ENCODE measurements at regions not wholly inside any gene's neighbourhood (a gene's known extent, or its start where the extent isn't known, plus 50 kb on each side); places are given as distances from the start of the nearest gene placed in this dataset.

DNA sequence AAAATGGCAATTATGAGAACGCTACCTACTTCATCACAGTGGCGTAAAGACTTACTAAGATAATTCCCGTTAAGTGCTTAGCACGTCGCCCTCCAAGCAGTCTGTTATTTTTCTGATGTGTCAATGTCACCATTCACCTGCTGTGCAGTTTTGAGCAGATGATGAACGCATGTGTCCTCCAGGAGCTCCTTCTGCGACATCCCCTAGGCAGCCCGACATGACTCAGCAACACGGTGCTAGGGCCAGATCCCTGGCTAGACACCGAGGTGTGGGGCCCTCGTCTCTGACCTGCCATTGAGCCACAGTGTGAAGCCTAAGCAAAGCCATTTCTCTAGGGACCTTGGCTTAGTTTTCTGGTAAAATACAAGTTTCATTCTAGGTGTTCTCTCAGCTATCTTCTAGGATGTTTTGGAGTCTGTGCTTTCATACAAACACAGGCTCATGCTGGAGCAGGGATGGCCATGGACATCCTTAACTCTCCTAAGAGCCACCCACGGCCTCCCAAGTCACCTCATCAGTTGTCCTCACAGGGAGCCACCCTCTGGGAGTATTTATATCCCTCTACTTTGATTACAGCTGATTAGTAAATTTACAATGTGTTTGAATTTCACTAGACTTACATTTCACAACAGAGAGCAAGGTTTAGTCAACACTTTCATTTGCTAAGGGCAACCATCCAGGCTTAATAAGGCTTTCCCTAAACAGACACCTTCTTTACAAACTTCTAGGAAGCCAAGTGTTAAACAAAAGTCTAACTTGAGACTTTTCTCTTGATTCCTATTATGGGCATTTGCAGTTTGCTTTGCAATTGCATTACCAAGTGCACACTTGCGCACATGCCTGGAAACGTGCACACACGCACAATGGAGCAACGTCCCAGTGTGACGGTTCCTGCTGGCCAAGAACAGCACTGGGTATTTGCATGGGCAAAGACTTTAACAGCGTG lies 376.8 kb upstream of the ID2 start:
- DNase-seq (ENCODE audit: low read depth, low spot score), result no peak

GRCh38 chr2:8306530-8307351 lies 375.1 kb upstream of the ID2 start:
- DNase-seq (ENCODE audit: low read depth, low spot score), result no peak

GRCh38 chr2:8307606-8308180 lies 374.2 kb upstream of the ID2 start:
- DNase-seq (ENCODE audit: low read depth, low spot score), result no peak

- no peak for DNase-seq (ENCODE audit: low read depth, low spot score)
Measured at GRCh38 chr2:8309131-8309530, 372.7 kb upstream of the ID2 start.

GRCh38 chr2:8310557-8311455 lies 371.1 kb upstream of the ID2 start:
- DNase-seq (ENCODE audit: low read depth, low spot score), result no peak

GRCh38 chr2:8312221-8312620 lies 369.6 kb upstream of the ID2 start:
- no peak for DNase-seq (ENCODE audit: low read depth, low spot score)

GRCh38 chr2:8312861-8313830 lies 368.7 kb upstream of the ID2 start:
- DNase-seq (ENCODE audit: low read depth, low spot score), result no peak

GRCh38 chr2:8314063-8314462 lies 367.8 kb upstream of the ID2 start:
- no peak for DNase-seq (ENCODE audit: low read depth, low spot score)

DNA sequence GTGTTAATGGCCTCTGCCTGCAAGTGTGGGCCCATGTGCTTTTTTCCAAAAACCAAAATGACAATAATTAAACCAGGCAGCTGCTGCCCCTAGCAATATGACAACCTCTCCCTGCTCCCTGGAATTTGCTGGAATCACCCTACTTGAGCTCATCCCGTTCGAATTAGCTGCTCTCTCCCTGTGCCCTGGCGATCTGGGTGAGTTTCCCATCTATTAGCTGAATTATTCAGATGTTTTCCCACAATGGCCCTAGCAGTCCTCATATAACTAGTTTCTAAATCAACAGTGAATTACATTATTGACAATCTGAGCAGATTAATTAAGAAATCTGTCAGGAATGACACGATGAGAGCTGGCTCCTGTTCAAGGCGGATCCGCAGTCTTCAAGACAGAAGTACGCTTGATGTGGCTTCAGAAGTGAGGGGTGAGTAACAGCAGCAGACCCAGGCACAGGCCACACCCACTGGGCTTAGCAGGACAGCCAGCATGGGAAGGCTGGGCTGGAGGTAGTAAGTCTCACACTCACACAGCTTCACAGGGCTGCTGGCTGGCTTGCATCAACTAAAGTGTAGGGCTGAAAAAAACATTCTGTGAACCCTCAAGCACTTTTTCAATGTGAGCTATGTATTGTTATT lies 366.2 kb upstream of the ID2 start:
- no peak for DNase-seq (ENCODE audit: low read depth, low spot score)

DNA sequence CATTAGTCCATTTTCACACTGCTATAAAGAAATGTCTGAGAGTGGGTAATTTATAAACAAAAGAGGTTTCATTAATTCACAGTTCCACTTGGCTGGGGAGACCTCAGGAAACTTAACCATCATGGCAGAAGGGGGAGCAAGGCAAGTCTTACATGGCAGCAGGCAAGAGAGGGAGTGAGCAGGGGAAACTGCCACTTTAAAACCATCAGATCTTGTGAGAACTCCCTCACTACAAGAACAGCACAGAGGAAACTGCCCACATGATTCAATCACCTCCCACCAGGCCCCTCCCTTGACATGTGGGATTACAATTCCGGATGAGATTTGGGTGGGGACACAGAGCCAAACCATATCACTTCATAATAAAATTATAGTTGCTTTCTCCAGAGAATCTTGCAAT lies 365.5 kb upstream of the ID2 start:
- DNase-seq (ENCODE audit: low read depth, low spot score), result no peak

DNA sequence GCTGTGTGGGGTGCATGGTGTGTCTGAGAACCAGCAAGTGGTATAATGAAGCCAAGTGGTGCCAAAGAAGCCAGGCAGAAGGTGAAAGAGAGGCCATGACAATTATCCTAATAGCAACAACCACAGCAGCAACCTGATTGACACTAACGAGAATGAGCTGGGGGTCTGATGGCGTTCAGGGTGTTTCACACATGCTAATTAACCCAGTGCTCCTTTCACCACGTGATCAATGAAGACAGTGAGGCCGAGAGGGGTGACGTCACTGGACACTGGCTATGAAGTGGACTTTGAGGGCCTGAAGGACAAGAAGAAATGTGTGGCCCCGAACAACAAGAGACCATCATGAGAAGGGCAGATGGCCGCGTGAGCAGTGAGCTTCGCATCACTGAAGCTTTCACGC lies 364.4 kb upstream of the ID2 start:
- DNase-seq (ENCODE audit: low read depth, low spot score), result no peak

GRCh38 chr2:8319219-8319618 lies 362.6 kb upstream of the ID2 start:
- DNase-seq (ENCODE audit: low read depth, low spot score), result no peak

GRCh38 chr2:8320311-8321066 lies 361.4 kb upstream of the ID2 start:
- no peak for DNase-seq (ENCODE audit: low read depth, low spot score)

DNA sequence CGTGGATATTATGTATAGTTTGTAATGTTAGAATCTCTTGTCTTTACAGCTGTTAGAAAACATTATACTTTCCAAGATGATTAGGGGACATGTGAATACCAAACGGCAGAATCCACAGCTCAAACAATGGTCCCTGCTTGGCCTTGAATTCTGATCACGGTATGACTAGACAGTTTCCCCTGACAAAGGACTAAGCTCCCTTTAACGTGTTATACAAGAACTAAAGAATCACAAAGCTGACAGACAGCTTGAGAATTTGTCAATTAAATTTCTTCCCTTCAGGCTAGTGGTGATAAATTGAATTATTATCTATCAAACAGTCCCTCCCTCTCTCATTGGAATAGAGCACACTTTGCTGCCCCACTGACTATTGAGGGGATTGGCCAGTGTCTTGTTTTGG lies 359.2 kb upstream of the ID2 start:
- no peak for DNase-seq (ENCODE audit: low read depth, low spot score)

GRCh38 chr2:8324164-8324856 lies 357.5 kb upstream of the ID2 start:
- no peak for DNase-seq (ENCODE audit: low read depth, low spot score)

- DNase-seq (ENCODE audit: low read depth, low spot score), result no peak
Measured at GRCh38 chr2:8324901-8325300, 357.0 kb upstream of the ID2 start.

DNA sequence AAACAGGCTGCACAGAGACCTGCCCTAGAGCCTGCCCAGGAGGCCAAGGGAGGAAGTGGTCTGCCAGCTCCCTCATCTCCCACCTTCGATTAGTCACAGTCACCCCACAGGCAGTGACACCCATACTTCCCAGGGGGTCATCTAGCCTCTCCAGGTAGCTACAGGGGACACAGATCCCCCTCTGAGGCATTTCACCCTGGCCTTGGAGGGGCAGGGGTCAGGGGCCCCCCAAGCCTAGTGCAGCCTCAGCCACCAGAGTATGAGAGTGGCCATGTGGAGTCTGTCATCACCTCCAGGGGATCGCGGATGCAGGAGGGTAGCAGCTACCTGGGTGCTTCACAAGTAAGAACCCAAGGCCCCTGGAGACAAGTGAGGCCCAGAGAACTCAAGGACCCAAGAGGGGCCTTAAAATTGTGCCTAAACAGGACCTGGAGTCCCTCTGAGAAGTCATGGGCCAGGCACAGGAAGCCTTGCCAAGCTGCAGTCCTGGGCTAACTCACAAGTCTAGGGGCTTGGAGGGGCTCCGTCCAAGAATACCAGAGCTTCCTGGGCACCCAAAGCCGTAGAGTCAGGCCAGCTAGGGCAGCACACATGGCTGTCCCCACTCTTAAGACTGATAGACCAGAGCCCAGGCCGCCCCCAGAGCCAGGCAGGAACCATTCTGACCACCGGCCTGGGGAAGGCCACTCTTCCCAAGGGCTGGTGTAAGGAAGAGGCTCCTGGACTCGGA lies 354.3 kb upstream of the ID2 start:
- no peak for DNase-seq (ENCODE audit: low read depth, low spot score)

- DNase-seq (ENCODE audit: low read depth, low spot score), result no peak
Measured at GRCh38 chr2:8328217-8328616, 353.6 kb upstream of the ID2 start.

Data from smooth muscle cell of the brain vasculature (primary cell).